ENCODE measurements at regions not wholly inside any gene's neighbourhood (a gene's known extent, or its start where the extent isn't known, plus 50 kb on each side); places are given as distances from the start of the nearest gene placed in this dataset.

DNA sequence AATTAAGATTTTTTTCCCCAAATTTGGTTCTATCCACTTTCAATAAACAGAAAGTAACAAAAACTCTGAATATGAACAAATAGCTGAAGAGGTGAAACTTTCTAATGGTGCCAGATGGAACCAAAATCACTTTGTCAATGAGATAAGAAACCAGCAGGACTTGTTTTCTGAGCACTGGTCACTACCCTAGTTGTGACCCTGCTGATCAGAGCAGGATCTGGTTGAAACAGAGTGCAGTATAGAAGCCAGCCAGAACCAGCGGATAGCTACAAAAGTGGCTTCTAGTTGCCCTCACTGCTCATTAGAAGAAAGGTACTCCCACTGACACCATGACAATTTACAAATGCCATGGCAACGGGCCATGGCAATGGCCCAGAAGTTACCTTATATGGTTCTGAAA lies 158.3 kb upstream of the PIEZO2 start:
- DNase-seq: no peak

- no peak for DNase-seq
These were observed 156.1 kb upstream of the PIEZO2 start for GRCh38 chr18:11305507-11305906.

DNA sequence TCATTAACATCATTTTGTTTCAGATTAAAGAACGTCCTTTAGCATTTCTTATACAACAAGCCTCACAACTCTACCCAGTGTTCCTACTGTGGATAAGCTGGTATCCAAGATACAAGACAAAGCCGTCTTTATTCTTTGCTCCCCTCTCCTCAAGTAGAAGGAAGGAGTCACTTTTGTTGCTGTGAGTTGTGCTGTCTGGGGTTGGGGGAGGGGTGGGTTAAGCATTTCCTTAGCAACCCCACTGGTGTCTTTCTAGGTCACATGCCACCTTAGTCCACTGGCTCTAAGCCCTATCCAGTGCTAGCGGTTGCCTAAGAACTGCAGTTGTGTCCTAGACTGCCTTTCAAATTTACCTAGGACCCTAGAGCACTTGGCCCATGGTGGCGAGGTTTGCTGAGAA lies 155.6 kb upstream of the PIEZO2 start:
- no peak for DNase-seq

DNA sequence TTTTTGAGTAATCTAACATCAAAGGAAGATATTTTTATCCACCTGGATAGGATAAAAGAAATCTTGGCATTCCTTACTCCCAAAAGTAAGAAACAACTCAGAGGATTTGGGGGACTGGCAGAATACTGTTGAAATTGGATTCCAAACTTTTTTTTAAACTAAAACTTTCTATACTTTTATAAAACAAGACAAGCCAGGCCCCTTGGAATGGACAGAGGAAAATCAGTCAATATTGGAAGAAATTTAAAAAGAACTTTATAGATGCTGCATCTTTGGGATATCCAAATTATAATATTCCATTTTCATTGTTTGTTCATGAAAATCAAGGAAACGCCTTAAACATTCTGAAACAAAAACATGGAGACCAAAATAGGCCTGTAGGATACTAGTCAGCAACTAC lies 147.6 kb upstream of the PIEZO2 start:
- no peak for DNase-seq

DNA sequence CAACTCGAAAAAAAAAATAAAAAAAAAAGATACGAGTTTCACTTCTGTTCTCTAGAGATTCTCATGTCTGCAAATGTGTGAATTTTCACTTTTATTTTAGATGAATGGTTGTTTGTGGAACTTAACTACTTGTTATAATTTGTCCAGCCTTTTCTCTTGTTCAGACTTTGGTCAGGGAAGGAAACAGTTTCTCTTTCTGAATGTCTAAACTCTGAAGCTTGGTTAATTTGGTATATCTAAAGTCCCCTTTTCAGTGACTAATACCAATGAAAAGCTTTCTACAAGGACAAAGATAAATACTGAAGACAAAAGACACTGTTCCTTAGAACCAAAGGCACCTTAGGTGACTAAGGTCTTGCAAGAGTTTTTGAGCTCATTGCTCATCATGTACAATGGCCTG lies 144.4 kb upstream of the PIEZO2 start:
- DNase-seq: no peak

GRCh38 chr18:11290786-11291185 lies 141.4 kb upstream of the PIEZO2 start:
- DNase-seq: no peak

DNA sequence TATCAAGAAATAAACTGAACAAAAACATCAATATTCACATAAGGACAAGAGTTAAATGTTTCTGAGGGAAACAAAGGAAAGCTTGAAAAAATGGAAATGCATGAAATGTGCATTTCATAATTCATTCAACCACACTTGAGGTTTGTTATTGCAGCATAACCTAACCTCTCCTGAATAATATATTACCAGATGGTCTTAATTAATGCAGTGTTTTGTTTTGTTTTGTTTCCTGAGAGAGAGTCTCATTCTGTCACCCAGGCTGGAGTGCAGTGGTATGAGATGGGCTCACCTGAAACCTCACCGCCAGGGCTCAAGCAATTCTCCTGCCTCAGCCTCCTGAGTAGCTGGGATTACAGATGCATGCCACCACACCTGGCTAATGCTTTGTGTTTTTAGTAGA lies 139.9 kb upstream of the PIEZO2 start:
- DNase-seq: no peak

GRCh38 chr18:11288401-11288800 lies 139.0 kb upstream of the PIEZO2 start:
- DNase-seq: no peak

- no peak for DNase-seq
These were observed 137.1 kb upstream of the PIEZO2 start for GRCh38 chr18:11286431-11286830.

DNA sequence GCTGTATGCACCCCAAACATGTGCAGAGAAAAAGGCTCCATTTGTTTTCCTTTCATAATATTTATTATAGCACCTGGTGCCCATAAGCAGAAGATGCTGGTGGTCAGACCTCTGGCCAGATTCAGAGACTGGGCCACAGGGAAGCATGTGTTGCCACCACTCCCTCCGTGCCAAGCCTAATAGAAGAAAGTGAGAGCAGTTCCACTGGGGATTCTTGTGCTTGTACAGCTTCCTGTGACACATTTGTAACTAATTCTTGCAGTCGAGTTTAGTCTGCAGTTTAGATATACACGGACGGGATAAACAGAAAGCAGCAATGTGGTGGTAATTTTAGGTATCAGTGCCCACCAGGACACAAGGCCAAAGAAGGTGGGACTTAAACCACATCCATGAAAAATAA lies 135.4 kb upstream of the PIEZO2 start:
- DNase-seq: no peak

DNA sequence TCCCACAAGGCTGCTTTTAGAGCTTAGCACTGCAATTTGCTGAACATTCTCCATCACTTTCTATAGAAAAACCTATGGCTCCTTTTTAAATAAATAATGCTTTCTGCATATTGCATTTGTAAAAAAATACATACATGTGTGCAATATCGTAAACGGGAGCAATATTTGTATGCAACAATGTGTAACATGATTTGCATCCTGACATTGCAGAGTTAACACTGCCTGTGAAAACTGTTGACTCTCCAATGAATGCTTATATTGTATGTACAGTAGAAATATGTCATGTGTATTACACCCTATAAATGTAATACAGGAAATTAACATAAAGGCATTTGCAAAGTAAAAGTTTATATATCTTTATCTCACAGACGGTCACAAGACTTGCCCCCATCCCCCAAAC lies 135.0 kb upstream of the PIEZO2 start:
- DNase-seq: no peak

GRCh38 chr18:11283479-11284161 lies 134.3 kb upstream of the PIEZO2 start:
- DNase-seq: no peak

GRCh38 chr18:11279461-11279860 lies 130.1 kb upstream of the PIEZO2 start:
- peak; percentile 15 for DNase-seq

DNA sequence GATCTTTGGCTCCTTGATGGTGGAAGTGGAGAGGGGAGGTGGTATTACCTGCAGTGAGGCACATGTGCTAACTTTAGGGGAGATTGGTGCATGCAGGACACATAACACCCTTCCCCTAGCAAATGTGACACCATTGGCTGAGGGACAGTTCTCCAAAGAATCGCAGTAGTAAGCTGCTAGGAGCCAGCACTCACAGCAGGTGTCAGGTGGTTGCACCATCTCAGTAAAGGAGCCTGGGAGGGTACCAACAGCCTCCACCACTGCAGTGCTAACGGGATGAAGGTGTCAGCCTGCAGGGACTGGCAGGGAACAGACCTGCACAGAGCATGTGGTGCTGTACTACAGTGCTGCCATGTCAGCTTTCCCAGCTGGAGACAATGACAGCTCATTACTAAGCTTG lies 127.3 kb upstream of the PIEZO2 start:
- DNase-seq: no peak

DNA sequence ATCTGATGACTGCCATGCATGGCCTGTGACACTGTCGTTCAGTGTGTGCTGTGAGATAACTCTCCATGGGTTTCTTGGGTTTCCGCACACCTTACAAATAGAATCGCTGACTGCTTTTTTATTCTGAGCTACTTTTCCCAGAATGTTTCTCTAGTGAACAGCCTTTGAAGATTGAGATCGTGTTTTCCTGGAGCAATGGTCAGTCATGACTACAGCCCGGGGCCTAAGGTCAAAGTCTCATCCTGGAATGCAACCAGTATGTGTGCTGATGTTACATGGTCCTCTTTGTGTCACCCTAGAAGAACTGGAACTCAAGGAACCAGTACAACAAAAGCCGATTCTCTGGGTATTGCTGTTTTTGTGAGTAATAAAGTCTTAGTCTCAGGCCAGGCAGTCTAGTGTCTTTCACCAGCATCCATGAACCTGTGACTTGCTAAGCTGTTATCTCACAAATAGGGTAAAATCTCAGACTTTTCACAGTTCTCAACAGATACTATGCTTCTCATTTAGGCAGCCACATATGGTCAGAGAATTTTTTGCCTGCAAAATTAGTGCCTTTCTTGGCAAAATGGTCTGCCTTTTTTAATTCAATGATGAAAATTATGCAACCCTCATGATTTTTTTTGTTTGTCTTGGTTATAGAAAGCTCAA lies 124.9 kb upstream of the PIEZO2 start:
- no peak for DNase-seq

DNA sequence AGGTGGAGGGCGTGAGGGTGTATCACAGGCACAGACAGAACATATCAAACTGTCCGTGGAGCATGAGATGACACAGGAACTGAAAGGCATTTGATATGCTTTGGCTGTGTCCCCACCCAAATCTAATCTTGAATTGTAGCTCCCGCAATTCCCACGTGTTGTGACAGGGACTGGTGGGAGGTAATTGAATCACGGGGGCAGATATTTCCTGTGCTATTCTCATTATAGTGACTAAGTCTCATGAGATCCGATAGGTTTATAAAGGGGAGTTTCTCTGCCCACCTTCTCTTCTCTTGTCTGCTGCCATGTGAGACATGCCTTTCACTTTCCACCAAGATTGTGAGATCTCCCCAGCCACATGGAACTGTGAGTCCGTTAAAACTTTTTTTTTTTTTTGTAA lies 123.1 kb upstream of the PIEZO2 start:
- DNase-seq: no peak

GRCh38 chr18:11271954-11272353 lies 122.6 kb upstream of the PIEZO2 start:
- DNase-seq: no peak

DNA sequence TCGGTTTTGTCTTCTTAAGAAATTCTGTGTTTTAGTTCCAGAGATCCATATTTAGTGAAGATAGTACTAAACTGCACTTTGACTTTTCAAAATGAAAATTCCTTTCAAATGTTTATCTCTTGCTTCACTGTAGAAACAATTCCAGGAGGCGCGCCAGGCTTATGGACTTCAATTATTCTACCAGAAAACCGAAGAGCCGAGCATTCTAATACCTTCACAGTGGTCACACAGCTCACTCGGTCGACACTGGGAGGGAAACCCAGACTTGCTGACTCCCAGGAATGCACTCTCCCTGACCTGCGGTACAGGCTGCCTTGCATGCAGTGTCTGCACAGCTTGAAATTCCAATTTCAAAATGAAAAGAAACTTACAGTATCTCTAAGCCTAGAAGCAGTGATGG lies 119.9 kb upstream of the PIEZO2 start:
- no peak for DNase-seq

- DNase-seq: no peak
These were observed 119.4 kb upstream of the PIEZO2 start for GRCh38 chr18:11268741-11269233.

GRCh38 chr18:11268153-11268552 lies 118.8 kb upstream of the PIEZO2 start:
- no peak for DNase-seq

DNA sequence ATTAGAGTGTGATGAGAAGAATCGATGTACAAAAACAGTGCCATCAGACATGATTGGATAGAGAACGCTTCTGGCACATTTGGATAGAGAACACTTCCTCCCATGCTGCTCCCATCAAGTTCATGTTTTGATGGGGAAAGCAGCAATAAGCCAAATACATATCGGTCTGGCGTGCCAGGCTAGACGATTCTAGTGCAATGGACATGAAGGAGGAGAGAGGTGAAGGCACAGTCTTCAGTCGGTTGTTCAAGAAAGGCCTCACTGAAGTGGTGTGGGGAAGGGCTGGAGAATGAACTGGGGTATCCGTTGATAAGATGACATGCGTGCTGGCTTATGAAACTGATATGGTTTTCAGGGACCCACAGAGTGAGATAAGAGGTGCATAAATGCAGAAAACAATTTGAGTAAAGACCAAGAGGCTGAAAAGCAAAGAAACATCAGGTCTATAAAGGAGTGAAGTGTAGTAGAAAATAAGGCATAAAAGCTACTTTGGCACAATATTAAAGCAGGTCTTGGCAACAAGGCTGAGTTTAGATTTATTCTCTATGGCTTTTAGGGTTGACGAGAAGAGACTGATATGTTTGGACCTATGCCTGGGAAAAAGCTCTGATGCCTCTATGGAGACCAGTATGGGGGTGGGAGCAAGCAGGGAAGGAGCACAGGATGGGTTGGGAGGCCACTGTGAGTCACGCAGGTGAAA lies 117.6 kb upstream of the PIEZO2 start:
- DNase-seq: no peak

DNA sequence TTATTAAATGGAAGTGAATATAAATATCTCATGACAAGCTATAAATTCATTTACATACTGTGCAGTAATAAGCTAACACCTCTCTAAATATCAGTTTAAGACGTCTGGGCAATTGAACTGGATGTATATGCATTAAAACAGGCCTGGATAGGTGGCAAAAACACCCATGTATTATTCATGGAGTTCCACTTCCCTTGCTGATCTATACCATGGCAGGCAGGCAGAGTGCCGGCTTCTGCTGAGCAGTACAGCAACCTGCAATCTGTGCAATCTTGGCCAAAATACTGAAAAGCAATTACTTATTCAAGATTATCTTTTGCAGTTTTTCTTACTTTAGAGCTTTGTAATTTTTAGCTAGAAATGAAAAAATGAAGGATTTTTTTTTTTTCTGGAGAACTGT lies 112.1 kb upstream of the PIEZO2 start:
- DNase-seq: no peak

DNA sequence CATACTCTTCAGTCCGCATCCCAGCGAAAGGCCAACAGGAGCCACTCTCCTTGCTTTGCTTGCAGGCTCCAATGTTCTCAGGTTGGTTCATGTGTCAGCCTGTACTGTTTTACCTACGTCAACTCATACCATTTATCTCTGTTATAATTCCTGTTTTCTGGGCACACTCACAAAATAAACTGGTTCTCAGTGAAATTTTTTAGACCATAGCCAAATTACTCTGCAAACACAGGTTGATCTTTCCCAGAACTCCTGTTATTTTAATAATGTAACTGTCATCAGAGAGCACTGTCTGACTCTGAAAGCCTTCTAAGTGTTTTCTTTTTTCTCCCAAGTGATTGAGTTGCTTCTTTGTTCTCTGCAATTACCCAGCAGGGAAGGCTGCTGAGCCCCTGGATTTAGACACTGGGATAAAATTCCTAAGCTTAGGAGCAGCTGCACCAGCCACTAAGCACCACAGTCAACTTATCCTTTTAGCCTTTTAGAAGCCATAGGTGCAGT lies 111.6 kb upstream of the PIEZO2 start:
- no peak for DNase-seq
